Epithelial cell of esophagus (primary cell): ENCODE measurements at regions not wholly inside any gene's neighbourhood (a gene's known extent, or its start where the extent isn't known, plus 50 kb on each side); places are given as distances from the start of the nearest gene placed in this dataset.

Experiments
- DNase-seq: peaks from one replicate; pipeline ENCODE4 v3.0.0; 2010; ENCODE audit warnings: low read depth
- H3K4me3 ChIP-seq: 2 replicates; pipeline ENCODE4 v1.5.1; 2011; ENCODE audit warnings: mild to moderate bottlenecking, low read length, control low read depth
- TF ChIP-seq, protein P1 (sequence below): IDR thresholded peaks from 2 replicates; pipeline ENCODE4 v1.5.1; 2011; ENCODE audit warnings: low read depth, mild to moderate bottlenecking, low read length, control low read depth, inconsistent platforms; ENCODE audit not compliant: insufficient read depth; ENCODE audit errors: missing control alignments

DNA sequence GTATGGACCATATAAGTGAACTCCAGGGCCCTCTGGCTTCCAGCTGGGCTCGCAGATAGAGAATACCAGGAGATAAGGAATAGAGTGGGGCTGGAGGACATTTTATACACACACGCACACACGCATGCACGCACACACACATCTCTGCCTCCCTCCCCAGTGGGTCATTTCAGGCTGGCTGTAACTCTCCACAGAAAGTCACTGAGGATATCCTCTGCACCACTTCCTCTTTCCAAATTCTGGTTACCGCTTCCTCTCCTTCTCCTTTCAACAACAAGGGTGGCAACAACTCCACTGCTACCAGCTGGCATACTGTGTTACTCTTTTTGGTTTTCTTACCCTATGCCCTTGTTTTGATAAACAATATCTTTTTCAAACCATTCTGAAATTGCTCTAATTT is 280.2 kb downstream of the COL12A1 start:
- DNase-seq = no peak
- TF ChIP-seq, protein P1, sequence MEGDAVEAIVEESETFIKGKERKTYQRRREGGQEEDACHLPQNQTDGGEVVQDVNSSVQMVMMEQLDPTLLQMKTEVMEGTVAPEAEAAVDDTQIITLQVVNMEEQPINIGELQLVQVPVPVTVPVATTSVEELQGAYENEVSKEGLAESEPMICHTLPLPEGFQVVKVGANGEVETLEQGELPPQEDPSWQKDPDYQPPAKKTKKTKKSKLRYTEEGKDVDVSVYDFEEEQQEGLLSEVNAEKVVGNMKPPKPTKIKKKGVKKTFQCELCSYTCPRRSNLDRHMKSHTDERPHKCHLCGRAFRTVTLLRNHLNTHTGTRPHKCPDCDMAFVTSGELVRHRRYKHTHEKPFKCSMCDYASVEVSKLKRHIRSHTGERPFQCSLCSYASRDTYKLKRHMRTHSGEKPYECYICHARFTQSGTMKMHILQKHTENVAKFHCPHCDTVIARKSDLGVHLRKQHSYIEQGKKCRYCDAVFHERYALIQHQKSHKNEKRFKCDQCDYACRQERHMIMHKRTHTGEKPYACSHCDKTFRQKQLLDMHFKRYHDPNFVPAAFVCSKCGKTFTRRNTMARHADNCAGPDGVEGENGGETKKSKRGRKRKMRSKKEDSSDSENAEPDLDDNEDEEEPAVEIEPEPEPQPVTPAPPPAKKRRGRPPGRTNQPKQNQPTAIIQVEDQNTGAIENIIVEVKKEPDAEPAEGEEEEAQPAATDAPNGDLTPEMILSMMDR = no peak
- H3K4me3 ChIP-seq = no peak overlapping the region

DNA sequence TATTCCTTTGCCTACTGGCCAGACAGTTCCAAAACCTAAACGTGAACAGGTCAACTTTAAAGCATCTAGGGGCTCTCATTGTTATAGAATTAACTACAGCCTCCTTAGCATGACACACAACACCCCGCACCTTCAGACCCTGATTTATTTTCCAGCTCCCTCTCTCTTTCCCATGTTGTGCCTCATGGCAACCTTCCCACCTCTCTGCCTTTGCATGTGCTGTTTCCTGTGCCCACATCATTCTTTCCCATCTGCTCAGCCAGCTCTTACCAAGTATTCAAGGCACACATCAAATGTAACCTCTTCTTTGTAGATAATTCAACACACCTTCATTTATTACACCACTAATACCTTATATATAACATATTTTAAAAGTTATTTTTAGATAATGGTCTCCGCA is 291.0 kb downstream of the COL12A1 start:
- TF ChIP-seq, protein P1 = no peak
- no peak overlapping the region for H3K4me3 ChIP-seq

DNA sequence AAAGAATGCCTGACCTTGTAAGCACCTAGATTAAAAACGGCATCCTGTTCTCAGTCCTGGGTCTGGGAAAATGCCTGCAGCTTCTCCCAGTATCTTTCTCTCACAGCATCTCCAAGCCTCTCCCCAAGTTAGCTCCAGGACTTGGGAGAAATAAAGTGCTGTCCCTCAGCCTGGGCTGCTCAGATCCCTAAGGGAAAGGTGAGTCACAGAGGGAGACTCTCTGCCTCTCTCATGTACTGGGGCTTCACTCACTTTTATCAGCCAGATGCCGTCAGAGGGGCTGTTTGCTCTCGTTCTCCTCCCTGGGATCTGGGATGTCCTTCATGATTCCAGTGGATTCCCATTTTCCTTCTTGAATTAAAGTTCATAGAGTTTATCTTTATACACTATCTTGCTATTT is 293.6 kb downstream of the COL12A1 start:
- TF ChIP-seq, protein P1 = no peak
- H3K4me3 ChIP-seq = no peak overlapping the region
- no peak for DNase-seq

More for the DNA sequence above, 291.0 kb downstream of the COL12A1 start:
- no peak for DNase-seq

DNA sequence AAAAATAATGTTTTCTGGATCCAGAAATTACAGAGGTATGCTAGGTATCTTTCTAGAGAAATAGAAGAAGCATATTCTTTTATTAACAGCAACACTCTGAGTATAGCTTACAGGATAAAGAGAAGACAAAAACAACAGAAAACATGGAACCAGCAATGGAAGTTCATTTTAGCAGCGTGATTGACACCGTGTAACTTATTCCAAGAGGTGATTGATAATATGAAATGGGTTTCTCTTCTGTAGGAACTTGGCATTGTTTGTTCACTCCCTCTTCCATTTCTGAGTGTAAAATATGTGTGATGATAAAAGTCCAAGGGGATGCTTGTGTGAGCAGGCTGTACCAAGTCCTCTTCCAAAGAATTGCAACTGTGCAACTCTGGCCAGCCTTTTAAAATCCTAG is 303.0 kb downstream of the COL12A1 start:
- no peak overlapping the region for H3K4me3 ChIP-seq
- no peak for DNase-seq
- TF ChIP-seq, protein P1 = no peak

DNA sequence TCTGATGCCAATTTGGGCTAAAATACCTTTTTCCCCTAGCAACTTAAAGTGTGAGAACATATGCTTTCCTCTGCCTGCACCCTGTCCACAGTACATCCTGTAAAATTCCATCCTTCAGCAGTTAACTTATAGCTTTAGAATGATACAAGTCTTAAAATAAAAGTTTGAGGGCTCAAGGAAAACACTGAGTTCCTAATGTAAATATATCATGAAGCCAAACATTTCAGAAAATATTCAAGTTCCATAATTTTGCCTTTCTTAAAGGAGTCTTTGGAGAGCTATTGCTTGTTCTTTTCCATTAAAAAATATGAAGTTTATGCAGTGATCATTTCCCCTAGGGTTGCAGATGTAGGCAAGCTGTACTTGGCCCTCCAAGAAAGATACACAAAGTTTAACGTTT is 303.8 kb downstream of the COL12A1 start:
- TF ChIP-seq, protein P1 = no peak
- no peak overlapping the region for H3K4me3 ChIP-seq
- no peak for DNase-seq

DNA sequence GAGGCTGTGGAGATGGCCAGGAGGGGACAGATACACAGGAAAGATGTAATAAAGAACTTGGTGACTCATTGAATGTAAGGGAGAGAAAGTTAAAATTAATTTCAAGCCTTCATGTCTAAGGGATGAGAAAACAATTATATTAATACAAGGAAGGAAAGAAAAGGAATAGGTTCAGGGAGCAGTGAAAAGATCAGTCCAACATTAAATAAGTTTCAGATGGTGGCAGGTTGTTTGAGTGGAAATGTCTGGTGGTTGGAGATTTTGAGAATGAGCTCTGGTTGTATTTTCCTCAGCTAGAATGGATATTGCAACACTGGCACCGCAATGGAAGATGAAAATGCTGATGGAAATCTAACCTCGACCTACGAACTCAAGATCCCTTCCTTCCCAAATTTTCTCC is 304.3 kb downstream of the COL12A1 start:
- DNase-seq = no peak
- TF ChIP-seq, protein P1 = no peak
- H3K4me3 ChIP-seq = no peak overlapping the region

DNA sequence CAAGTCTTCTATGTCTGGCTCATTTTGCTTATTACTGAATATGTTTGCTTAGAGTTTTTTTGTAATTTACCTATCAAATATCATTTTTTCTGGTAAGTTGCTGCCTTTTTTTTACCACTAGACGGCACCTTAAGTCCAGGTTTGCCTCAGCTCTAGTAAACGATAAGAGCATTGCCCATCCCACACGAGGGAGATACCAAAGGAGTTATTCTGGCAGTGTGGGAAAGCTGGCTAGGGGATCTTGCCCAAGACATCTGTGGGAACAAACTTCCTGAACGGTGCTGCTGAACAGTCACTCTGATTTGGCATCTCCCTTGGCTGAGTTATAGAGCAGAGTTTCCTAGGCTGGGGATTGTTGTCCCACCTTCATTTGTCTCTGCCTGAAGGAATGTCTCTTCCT is 306.4 kb downstream of the COL12A1 start:
- H3K4me3 ChIP-seq = no peak overlapping the region
- TF ChIP-seq, protein P1 = peak; percentile 32
- DNase-seq = peak; percentile 86
